ENCODE measurements at regions not wholly inside any gene's neighbourhood (a gene's known extent, or its start where the extent isn't known, plus 50 kb on each side); places are given as distances from the start of the nearest gene placed in this dataset.

DNA sequence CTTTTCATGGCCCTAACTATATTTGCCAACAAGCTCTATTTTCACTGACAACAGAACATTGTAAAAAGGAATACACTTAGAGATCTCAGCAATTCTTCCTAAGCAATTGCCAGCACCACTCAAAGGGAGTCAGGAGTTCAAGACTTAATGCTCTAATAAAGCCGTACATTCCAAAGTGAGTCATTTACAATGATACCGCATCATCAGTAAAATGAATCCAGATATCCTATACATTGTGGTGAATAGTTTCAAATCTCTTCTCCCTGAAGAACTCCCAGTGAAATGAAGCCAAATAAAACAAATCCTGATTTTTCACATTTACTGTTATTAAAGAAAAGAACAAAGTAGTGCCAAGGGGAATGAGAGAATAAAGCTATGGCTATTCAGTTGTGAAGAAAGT lies 2898.7 kb upstream of the PCDH20 start:
- DNase-seq (ENCODE audit: low spot score), result no peak

DNA sequence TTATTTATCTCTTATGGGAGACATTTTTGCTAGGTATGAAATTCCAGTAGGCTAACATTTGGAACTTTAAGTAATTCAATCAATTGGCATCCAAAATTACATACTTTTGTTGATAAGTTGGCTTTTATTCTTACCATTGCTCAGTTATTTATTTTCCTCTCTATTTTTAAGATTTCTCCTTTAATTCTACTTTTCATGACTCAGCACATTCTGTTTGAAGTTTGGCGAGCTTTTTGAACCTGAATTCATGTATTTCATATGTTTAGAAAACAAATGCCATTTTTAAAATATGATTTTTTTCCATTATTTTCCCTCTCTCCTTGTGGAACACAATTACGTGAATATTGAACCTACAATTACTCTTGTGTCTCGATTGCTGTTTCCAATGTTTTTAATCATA lies 2896.3 kb upstream of the PCDH20 start:
- DNase-seq (ENCODE audit: low spot score), result no peak

DNA sequence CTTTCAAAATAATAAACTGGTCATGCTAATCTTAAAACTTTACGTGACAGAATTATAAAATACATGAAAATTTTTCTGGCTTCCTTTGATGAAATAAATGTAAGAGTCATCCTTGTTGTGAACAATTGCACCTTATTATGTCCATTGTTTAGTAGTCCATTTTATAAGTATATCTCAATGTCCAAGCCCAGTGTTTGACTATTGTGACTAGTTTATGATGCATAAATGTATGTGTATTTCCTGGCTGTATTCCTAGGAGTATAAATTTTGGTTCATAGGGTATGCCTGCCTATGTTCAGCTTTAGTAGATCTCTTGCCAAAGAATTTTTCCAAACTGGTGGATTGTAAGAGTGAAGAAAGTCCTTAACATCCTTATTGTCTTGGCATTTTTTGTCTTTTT lies 2895.5 kb upstream of the PCDH20 start:
- DNase-seq (ENCODE audit: low spot score), result no peak

DNA sequence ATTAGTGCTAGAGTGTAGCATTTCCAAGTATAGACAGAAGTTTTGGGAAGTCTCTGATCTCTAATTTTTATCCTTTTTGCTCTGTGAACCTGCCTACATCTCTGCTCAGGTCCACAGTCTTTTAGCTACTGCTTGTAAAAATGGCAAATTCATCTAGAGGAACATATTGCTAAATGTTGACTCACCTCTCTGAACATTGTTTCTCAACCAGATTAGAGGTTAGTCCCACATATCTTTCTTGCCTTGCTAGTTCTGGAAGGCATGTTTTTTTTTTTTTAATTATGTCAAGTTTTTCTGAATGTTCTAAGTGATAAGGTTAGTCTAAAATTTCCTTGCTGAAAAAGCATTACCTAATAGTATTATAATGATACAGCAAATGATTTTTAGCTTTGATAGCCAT lies 2889.6 kb upstream of the PCDH20 start:
- no peak for DNase-seq (ENCODE audit: low spot score)

DNA sequence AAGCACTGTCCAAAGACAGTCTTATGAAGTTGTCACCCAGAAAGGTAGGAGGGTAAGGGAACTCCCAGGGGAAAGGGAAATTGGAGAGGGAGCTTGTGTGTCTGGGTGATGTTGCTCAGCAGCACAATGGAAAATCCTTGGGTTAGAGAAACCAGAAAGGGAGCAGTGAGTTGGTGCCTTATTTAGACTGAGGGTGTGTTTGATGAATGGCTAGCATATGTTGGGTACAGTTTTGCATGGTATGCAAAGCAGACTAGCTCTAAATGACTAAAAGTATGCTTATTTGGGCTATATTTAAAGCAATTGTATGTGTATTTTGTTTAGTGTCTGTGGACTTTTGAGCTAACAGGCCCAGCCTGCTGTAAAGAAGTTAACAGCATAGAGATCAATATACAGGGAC lies 2884.6 kb upstream of the PCDH20 start:
- no peak for DNase-seq (ENCODE audit: low spot score)

DNA sequence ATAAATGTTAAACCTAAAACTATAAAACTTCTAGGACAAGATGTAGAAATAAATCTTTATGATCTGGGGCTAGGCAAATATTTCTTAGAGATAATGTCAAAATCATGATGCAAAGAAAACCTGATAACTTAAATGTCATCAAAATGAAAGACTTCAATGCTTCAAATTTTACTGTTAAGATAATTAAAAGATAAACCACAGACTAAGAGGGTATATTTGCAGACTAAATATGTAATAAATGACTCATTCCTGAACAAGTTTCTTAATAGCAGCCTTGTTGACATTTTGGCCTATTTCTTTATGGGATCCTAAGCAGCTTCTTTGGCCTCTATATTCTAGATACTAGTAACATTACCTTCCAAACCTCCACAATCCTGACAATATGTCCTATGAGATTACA lies 2878.3 kb upstream of the PCDH20 start:
- no peak for DNase-seq (ENCODE audit: low spot score)

DNA sequence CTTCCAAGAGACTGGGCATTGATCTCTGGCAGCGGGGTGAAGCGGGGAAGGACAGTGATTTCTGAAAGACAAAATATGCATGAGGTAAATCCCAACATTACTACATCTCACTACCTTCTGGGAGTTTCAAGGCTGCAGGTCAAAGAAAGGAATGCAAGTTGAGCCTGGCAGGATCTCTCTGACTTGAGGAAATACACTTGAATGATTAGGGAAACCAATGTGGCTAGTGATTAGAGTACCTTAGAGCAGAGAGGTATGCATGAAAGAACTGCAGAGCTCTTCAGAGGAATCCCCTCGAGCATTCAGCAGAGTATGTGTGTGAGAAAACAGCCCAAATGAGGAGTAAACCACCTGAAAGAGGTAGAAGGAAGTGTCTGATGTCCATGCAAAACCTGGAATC lies 2874.1 kb upstream of the PCDH20 start:
- no peak for DNase-seq (ENCODE audit: low spot score)

DNA sequence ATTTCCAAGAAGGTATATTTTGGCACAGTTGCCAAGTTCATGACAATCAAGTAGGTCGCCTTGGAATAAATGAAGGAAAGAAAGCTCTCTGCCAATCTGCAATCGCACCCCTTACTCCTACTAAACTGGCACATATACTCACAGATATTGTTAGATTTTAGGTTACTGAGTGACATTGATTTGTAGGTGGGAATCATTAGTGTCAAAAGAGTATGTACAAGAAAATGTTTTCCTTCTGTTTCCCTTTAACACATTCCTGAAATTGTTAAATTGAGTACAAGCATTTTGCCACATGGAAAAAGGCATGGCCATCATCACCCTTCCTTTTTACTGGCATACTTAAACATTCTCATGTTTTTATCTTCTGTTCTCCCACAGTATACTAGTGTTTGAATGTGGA lies 2868.3 kb upstream of the PCDH20 start:
- DNase-seq (ENCODE audit: low spot score), result no peak

DNA sequence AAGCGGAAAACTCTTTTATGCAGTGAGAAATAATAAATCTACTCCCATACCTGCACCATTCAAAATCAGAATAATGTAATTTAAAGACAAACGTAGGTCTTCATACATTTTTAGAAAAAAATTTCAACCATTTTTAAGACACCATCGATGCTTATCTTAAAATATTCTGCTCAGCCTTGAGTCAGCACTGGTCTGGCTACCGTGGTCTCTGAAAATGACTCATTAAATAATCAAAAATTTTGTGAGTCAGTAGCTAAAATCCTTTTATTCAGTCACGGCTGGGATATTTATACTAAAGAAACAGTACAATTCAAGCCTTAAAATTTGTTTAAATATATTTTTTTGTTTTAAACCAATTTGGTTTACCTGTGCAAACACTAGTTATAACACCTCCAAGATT lies 2862.8 kb upstream of the PCDH20 start:
- DNase-seq (ENCODE audit: low spot score), result peak; percentile 31

DNA sequence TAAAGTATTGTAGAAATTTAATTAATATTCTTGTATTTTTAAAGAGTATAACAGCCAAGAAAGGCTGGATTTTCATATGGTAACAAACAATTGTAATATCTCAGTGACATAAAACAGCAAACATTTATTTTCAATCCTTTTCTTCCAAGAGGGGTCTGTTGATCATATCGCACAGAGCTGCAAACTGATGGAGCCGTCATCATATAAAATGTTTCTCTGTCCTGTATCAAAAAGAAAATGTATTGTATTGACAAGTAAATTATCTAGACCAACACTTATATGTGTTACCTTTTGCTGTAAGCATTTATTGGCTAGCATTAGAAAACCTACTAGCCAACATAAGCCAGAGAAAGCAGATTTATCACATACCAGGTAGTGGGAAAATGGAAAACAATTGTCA lies 2861.4 kb upstream of the PCDH20 start:
- no peak for DNase-seq (ENCODE audit: low spot score)

DNA sequence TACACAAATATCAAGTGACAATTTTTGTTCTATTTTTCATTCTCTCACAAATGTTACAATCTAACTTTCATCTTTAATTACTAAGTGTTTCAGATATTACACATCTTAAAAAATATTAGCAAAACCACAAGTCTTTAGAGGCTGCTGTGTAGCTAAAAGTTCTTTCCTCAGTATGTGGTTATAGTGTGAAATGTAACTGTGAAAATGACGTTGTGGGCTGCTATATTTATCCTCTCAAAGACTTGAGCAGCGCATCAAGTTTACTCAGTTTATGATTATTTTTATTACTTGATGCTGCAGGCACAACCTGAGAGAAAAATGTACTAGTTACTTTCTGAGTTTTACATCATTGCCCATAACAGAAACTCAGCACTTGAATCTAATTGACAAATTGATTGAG lies 2860.6 kb upstream of the PCDH20 start:
- no peak for DNase-seq (ENCODE audit: low spot score)

DNA sequence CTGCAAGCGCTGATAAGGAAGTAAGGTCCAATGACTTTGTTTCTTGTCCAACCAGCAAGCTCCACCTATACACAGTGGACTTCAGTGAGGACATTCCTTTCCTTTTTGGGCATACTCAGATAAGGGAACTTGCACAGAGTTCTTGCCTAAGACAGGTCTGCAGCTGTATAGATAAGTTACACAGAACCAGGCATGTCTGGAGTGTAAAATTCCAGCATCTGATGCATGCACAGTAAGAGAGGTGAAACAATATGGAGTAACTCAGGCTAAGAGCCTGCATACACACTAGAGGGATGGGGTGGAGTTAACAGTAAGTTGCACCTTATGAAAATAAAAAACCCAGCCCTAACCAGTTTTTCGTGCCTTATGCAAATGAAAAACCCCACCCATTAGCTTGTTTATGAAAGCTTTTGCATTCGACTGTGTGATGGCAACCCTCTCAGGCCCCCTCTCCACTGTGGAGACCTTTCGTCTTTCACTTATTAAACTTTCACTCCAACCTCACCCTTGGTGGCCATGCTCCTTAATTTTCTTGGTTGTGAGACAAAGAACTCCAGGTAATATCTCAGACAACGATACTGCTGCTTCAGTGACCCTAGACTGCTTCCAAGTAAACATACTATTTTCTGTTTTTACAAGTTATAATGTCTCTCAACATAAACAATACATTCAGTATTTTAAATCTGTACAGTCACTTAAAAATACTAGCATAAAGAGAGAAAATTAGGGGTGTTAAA lies 2859.0 kb upstream of the PCDH20 start:
- DNase-seq (ENCODE audit: low spot score), result no peak

DNA sequence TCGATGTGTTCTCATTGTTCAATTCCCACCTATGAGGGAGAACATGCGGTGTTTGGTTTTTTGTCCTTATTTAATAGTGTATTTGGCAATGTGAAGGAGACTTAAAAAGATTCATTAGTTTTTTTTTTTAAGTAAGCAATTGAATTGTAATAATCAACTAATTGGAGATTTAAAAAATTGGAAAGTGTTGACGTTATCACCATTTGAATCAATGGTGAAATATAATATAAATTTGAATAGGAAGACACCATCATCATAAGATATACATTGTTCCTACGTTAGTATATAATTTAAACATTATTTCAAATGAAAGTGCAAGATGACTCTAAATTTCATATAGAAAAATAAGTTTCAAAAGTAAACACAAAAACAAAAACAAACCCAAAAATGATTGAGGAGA lies 2858.1 kb upstream of the PCDH20 start:
- no peak for DNase-seq (ENCODE audit: low spot score)

DNA sequence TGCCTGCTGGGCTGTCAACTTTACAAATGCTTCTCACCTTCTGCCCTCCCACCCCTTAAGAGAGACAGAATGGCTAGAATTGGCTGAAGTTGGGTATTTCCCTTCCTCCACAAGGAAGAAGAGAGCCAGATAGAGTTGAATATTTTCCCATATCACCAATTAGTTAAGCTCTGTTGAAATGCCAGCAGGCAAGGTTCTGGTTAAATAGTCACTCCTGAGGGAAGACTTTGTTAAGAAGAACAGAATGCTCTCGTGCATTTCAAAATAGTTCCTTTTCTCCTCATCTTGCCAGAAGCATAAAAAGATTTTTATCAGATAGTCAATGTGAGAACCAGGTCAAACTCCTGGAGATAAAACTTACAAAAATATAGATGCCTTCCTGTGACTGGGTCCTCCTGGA lies 2857.0 kb upstream of the PCDH20 start:
- no peak for DNase-seq (ENCODE audit: low spot score)

DNA sequence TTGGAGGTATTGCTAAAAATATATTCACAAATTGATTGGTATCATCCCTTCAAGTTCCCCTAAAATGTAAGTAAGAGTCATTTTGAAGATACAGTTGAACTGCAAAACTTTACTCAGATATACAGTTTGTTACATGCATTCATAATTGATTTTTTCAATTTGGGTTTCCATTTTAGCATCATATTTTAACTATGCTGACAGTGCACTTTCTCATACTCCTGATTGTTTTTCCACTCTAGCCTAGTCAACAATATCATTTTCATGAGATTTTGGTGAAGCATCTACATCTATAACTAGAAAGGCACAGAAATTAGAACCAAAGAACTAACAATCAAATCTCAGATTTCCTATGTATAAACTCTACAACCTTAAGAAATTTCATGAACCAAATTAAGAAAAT lies 2850.4 kb upstream of the PCDH20 start:
- no peak for DNase-seq (ENCODE audit: low spot score)

DNA sequence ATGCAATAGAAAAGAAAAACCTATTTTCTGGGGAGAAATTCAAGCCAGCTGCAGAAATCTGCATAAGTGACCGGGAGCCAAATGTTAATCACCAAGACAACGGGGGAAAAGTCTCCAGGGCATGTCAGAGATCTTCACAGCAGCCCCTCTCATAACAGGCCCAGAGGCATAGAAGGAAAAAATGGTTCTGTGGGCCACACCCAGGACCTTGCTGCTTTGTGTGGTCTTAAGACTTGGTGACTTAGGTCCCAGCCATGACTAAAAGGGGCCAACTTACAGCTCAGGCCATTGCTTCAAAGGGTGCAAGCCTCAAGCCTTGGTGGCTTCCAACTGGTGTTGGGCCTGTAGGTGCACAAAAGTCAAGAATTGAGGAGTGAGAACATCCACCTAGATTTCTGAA lies 2847.6 kb upstream of the PCDH20 start:
- DNase-seq (ENCODE audit: low spot score), result no peak

DNA sequence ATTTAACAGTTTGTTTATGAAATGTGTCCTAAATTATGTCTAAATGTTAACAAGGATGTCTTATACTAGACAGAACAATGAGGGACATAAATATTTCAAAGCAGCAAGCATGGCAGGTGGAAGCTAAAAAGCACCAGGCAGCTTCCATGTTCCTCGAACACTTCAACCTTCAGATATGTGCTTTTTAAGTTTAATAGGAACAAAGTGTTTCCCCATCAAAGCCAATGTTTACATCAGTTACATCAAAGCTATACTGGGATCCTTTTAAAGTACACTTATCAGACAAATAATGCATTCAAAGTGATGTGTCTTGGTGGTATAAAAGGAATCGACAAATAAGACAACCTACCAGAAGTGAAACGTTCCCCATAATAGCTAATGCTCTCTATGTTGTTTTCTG lies 2841.1 kb upstream of the PCDH20 start:
- DNase-seq (ENCODE audit: low spot score), result no peak

DNA sequence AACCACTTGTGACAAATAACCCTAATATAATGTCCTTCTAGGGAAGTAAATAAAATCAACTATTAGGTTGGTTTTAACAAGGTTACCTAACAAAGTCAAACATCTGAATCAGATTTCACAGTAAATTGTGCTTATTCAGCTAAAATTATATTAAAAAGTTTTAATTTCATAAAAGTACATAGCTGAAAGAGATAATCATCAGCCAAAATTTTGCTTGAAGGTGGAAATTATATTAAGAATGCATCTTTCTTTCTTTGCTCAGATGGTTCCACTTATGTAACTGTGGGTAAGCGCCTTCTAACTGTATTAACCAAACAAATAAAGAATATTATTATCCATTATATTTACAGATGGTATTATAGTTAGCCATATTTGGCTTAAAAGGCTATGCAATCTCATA lies 2840.3 kb upstream of the PCDH20 start:
- no peak for DNase-seq (ENCODE audit: low spot score)

DNA sequence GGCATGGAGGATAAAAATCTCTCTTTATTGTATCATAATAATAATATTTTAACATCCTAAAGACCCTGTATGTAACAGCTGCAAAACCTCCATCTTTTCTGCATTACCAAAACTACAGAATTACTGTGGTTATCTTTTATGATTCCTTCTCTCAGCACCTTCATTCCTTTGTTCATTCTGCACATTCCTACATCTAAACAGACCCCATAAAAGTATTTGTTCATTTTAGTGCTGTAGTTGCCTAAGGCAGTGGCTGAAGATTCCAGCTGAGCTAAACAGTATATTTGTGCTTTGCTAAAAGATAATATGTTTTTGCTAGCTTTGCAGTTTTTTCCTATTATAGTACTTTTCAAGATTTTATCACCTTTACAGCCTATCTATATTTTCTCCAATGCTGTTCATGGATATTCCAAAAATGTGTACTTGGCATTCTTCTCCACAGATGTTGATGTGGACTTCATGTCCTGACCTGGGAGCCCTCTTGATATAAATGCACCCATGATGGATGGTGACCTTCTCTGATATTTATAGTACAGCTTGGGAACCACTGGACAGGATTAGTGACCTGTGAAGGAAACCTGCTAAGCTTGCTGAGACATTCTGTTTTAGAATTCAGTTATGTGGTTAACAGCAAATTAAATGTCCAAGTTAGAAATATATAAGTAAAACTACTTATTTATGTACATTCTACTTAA lies 2832.9 kb upstream of the PCDH20 start:
- no peak for DNase-seq (ENCODE audit: low spot score)

DNA sequence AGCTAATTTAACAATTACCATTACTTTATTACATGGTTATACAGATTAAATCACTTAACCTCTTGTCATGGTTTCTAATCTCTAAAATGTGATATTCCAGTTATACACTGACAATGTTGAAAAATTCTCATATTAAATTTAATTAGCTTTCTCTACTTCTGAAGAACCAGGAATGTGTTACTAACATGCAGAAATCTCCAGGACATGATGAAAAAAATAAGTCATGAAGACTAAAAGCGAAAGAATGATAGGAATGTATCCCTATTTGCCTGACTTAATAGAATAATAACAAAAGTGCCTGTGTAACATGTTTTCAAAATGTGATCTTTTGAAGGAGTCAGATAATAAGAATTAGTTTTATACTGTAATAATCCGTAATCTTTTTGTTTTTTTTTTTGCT lies 2823.7 kb upstream of the PCDH20 start:
- peak; percentile 13 for DNase-seq (ENCODE audit: low spot score)

DNA sequence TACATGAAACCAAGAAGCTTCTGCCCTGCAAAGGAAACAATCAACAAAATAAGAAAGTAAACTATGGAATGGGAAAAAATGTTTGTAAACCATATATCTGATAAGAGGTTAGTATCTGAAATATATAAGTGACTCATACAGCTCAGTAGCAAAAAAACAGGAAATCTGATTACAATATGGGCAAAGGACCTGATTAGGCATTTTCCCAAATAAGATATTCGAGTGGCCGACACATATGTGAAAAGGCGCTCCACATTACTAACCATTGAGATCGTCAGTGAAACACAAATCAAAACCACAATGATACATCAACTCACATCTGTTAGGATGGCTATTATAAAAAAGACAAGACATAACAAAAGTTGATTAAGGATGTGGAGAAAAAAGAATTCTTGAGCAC lies 2818.6 kb upstream of the PCDH20 start:
- DNase-seq (ENCODE audit: low spot score), result no peak

DNA sequence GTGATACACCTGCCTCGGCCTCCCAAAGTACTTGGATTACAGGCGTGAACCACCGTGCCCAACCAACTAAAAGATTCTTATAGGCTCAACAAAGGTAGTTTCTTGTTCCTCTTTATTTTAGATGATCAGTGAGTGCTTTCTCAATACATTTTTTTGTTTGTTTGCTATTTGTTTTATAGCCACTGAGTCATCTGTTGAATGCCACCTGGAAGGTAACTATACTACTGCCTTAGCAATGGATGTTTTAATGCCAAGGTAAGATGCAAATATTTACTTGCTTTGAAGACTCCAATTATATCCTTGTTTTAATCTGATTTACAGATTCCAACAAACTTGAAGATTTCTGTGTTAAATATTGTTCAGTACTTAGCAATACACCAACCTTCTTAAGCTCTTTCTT lies 2807.4 kb upstream of the PCDH20 start:
- no peak for DNase-seq (ENCODE audit: low spot score)

DNA sequence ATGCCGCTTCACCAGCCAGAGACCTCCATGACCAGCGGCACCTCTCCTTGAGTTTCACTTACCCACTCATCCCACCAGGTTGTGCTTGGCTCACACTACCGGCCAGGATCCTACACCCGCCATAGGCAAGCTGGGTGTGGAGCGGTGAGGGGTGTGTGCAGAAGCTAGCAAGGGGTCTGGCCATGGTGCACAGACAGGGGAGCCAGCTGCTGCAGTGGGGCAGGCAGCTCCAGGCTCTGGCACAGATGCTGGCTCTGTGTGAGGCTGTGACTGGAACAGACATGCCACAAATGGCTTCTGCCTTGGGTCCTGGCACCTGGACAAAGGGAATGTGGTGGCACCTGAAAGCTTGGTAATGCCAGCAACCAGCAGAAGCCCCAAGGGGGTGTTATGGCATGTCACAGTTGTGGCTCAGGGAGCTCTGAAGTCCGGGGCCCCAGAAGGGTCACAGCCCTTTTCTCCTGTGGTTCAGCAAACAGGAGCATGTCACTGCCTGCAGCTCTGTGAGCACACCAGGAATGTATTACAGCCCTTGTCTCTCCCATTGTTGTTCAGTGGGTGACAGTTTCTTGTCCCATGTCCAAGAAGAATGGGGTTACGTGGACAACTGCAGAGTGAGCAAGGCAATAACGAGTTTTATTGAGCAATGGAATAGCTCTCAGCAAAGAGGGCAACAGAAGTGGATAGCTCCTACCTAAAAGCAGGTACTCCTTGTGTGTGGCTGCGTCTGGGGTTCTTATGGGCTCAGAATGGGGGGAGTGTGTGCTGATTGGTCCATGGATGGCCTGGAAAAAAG lies 2791.0 kb upstream of the PCDH20 start:
- no peak for DNase-seq (ENCODE audit: low spot score)
